Esophagus squamous epithelium (tissue), 4 donors: ENCODE measurements at regions not wholly inside any gene's neighbourhood (a gene's known extent, or its start where the extent isn't known, plus 50 kb on each side); places are given as distances from the start of the nearest gene placed in this dataset.

ENCODE experiments used
- POLR2A ChIP-seq, 4 donors: fragments of 450-650 bp; IDR thresholded peaks; one replicate each; pipeline ENCODE4 v1.6.1; 2017; ENCODE audit warnings: antibody characterized with exemption in 4 of 4, mild to moderate bottlenecking in 4 of 4, moderate library complexity in 3 of 4
- TF ChIP-seq, protein P1 (sequence below), 6 experiments: fragments of 450-650 bp in 4 of 6; fragments of 200-600 bp in 2 of 6; sonication (generic) in 2 of 6; IDR thresholded peaks; one replicate each; pipeline ENCODE4 v1.5.1; 2016 to 2019; ENCODE audit warnings: antibody characterized with exemption in 6 of 6, mild to moderate bottlenecking in 4 of 6, moderate library complexity in 4 of 6

- no peak for TF ChIP-seq POLR2A (IDR thresholded peaks at IDR 0.05)
- TF ChIP-seq, protein P1, sequence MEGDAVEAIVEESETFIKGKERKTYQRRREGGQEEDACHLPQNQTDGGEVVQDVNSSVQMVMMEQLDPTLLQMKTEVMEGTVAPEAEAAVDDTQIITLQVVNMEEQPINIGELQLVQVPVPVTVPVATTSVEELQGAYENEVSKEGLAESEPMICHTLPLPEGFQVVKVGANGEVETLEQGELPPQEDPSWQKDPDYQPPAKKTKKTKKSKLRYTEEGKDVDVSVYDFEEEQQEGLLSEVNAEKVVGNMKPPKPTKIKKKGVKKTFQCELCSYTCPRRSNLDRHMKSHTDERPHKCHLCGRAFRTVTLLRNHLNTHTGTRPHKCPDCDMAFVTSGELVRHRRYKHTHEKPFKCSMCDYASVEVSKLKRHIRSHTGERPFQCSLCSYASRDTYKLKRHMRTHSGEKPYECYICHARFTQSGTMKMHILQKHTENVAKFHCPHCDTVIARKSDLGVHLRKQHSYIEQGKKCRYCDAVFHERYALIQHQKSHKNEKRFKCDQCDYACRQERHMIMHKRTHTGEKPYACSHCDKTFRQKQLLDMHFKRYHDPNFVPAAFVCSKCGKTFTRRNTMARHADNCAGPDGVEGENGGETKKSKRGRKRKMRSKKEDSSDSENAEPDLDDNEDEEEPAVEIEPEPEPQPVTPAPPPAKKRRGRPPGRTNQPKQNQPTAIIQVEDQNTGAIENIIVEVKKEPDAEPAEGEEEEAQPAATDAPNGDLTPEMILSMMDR (IDR thresholded peaks at IDR 0.05) = no peak
Observed at GRCh38 chr6:10205120-10205519, 209.8 kb downstream of the TFAP2A start.
